ENCODE measurements at regions not wholly inside any gene's neighbourhood (a gene's known extent, or its start where the extent isn't known, plus 50 kb on each side); places are given as distances from the start of the nearest gene placed in this dataset.
A peak's percentile ranks its signal among the peaks of the same experiment; 100 is the strongest.

- DNase-seq, result no peak
- H3K9me3 Mint-ChIP-seq (ENCODE audit: unreplicated experiment), result peaks cover 2% of the 10 kb centered on the region
- H3K36me3 Mint-ChIP-seq (ENCODE audit: unreplicated experiment), result peaks cover 10% of the 10 kb centered on the region
- no peak for TF ChIP-seq CTCF (IDR thresholded peaks at IDR 0.05; ENCODE audit: partially characterized antibody, unreplicated experiment)
- H3K4me3 Mint-ChIP-seq (ENCODE audit: unreplicated experiment), result no peak overlapping the region
- no peak overlapping the region for H3K27ac Mint-ChIP-seq (ENCODE audit: unreplicated experiment)
- H3K4me1 Mint-ChIP-seq (ENCODE audit: low read depth, unreplicated experiment), result peaks cover 21% of the 10 kb centered on the region
- peaks cover 6% of the 10 kb centered on the region for H3K27me3 Mint-ChIP-seq (ENCODE audit: unreplicated experiment)
Measured at GRCh38 chr2:234867882-234868285, 83.9 kb upstream of the SH3BP4 start.

DNA sequence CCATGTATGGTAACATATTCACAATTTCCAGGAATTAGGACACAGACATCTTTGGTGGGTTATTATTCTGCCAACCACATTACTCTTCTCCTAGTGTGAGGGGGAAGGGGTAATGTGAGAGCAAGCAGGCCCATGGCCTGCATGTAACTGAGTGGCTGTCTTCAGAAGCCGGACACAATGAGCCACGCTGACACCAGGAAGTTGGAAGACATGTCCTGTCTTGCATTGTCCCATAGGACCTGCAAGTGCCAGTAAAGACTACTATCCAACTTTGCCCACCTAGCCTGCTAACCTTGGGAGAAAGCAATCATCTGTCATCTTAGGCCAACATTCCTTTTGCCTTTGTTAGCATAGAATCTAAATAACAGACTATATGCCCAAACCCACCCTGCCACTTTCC lies 86.2 kb upstream of the SH3BP4 start:
- Mint-ChIP-seq H3K36me3 (ENCODE audit: unreplicated experiment) (peaks cover 5% of the 10 kb centered on the region), H3K27ac (ENCODE audit: unreplicated experiment) (no peak overlapping the region)

DNA sequence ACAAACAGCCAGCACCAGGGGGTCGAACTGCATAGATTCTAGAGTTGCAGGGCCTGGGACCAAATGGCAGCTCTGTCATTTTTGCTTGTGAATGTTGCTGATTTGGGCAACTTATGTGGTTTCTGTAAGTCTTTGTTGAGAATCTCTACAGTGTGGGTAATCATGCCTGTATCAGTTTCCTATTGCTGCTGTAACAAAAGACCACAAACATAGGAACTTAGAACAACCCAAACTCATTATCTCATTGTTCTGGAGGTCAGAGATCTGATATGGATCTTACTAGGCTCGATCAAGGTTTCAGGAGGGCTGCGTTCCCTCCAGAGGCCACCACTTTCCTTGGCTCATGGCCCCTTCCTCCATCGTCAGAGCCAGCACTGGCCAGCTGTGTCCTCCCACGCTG lies 86.8 kb upstream of the SH3BP4 start:
- peaks cover 6% of the 10 kb centered on the region for H3K27me3 Mint-ChIP-seq (ENCODE audit: unreplicated experiment)
- no peak overlapping the region for H3K4me3 Mint-ChIP-seq (ENCODE audit: unreplicated experiment)
- no peak for TF ChIP-seq CTCF (IDR thresholded peaks at IDR 0.05; ENCODE audit: partially characterized antibody, unreplicated experiment)
- no peak overlapping the region for H3K27ac Mint-ChIP-seq (ENCODE audit: unreplicated experiment)
- no peak for DNase-seq
- H3K36me3 Mint-ChIP-seq (ENCODE audit: unreplicated experiment), result peaks cover 5% of the 10 kb centered on the region
- peaks cover 28% of the 10 kb centered on the region for H3K4me1 Mint-ChIP-seq (ENCODE audit: low read depth, unreplicated experiment)
- H3K9me3 Mint-ChIP-seq (ENCODE audit: unreplicated experiment), result peaks cover 2% of the 10 kb centered on the region

More for the DNA sequence above, 86.2 kb upstream of the SH3BP4 start:
- H3K9me3 Mint-ChIP-seq (ENCODE audit: unreplicated experiment), result peaks cover 2% of the 10 kb centered on the region
- DNase-seq, result no peak
- H3K4me3 Mint-ChIP-seq (ENCODE audit: unreplicated experiment), result no peak overlapping the region
- no peak for TF ChIP-seq CTCF (IDR thresholded peaks at IDR 0.05; ENCODE audit: partially characterized antibody, unreplicated experiment)
- peaks cover 6% of the 10 kb centered on the region for H3K27me3 Mint-ChIP-seq (ENCODE audit: unreplicated experiment)
- peaks cover 28% of the 10 kb centered on the region for H3K4me1 Mint-ChIP-seq (ENCODE audit: low read depth, unreplicated experiment)

GRCh38 chr2:234864506-234864905 lies 87.3 kb upstream of the SH3BP4 start:
- peaks cover 5% of the 10 kb centered on the region for H3K36me3 Mint-ChIP-seq (ENCODE audit: unreplicated experiment)
- peaks cover 8% of the 10 kb centered on the region for H3K27me3 Mint-ChIP-seq (ENCODE audit: unreplicated experiment)
- TF ChIP-seq CTCF (IDR thresholded peaks at IDR 0.05; ENCODE audit: partially characterized antibody, unreplicated experiment), result no peak
- no peak overlapping the region for H3K4me3 Mint-ChIP-seq (ENCODE audit: unreplicated experiment)
- H3K27ac Mint-ChIP-seq (ENCODE audit: unreplicated experiment), result no peak overlapping the region
- peaks cover 2% of the 10 kb centered on the region for H3K9me3 Mint-ChIP-seq (ENCODE audit: unreplicated experiment)
- H3K4me1 Mint-ChIP-seq (ENCODE audit: low read depth, unreplicated experiment), result peaks cover 28% of the 10 kb centered on the region
- no peak for DNase-seq

DNA sequence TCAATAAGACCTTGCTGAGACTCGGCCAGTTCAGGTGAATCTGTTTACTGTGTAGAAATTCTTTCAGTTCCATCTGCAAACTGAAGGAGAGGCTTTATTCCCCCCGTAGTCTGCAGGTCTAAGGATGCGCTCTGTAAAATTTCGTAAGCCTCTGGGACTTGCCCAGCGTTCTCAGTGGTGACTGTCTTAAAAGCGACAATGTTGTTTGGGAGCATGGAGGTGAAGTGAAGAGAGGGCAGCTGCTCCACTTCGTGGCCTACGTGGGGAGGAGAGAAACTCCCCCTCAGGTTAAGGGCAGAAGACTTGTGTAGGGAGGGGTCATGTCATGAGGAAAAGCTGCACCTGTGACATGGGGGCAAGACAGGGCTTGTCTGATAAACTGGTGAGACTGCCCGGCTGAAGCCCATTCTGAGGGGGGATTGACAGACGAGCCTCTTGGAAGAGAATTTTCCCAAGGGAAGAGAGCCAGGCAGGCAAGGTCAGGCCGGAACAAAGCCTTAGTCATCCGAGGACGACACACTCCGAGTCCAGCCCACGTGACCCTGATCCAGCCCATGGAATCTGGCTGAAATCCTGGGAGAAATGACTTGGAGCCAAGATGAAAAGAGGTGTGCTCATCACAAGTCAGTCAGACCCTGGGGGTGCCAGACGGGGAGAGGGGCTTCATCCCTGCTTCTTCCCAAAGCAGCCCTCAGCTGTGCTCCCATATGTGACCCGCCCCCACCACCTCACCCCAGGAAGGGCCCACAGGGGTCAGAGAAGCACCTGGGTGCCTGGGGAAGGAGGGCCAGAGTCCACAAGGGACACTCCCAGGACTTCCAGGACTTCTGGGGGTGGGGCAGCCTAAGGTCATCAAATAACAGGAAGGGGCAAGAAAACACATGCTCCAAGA lies 88.5 kb upstream of the SH3BP4 start:
- DNase-seq, result peak; percentile 47
- no peak for TF ChIP-seq CTCF (IDR thresholded peaks at IDR 0.05; ENCODE audit: partially characterized antibody, unreplicated experiment)
- Mint-ChIP-seq H3K36me3 (ENCODE audit: unreplicated experiment) (peaks cover 4% of the 10 kb centered on the region), H3K4me3 (ENCODE audit: unreplicated experiment) (peak overlapping the region; percentile 40), H3K9me3 (ENCODE audit: unreplicated experiment) (peaks cover 2% of the 10 kb centered on the region), H3K27me3 (ENCODE audit: unreplicated experiment) (peaks cover 8% of the 10 kb centered on the region), H3K27ac (ENCODE audit: unreplicated experiment) (peak overlapping the region; percentile 6), H3K4me1 (ENCODE audit: low read depth, unreplicated experiment) (peaks cover 28% of the 10 kb centered on the region)

Measured in glutamatergic neuron (in vitro differentiated cells).